OCI-LY7 (cell line): ENCODE measurements at regions not wholly inside any gene's neighbourhood (a gene's known extent, or its start where the extent isn't known, plus 50 kb on each side); places are given as distances from the start of the nearest gene placed in this dataset.

Experiments
- CTCF ChIP-seq: fragments of 200-600 bp; sonication (generic); conservative IDR thresholded peaks from 2 replicates; pipeline ENCODE4 v1.5.1; 2014; ENCODE audit warnings: mild to moderate bottlenecking, antibody characterized with exemption, low read length, moderate library complexity, mixed read lengths
- EZH2phosphoT487 ChIP-seq: fragments of 200-600 bp; sonication (generic); IDR thresholded peaks from 2 replicates; pipeline ENCODE4 v1.6.1; 2018; ENCODE audit warnings: low read depth, borderline replicate concordance, mild to moderate bottlenecking, mixed run types, antibody characterized with exemption, low read length, moderate library complexity, mixed read lengths

GRCh38 chr17:71071837-71072236 lies 902.5 kb downstream of the KCNJ2 start:
- TF ChIP-seq CTCF, result no peak
- TF ChIP-seq EZH2phosphoT487, result no peak
